ENCODE measurements at regions not wholly inside any gene's neighbourhood (a gene's known extent, or its start where the extent isn't known, plus 50 kb on each side); places are given as distances from the start of the nearest gene placed in this dataset.

GRCh38 chr15:29945943-29946596, 123.8 kb upstream of the TJP1 start:
- DNase-seq: peak; percentile 90

GRCh38 chr15:29944925-29945324, 122.7 kb upstream of the TJP1 start:
- no peak for DNase-seq

- DNase-seq: no peak
These were observed 120.3 kb upstream of the TJP1 start for GRCh38 chr15:29942548-29942947.

- no peak for DNase-seq
These were observed 119.9 kb upstream of the TJP1 start for GRCh38 chr15:29942143-29942542.

- DNase-seq: peak; percentile 67
These were observed 117.1 kb upstream of the TJP1 start for GRCh38 chr15:29939404-29939803.

- DNase-seq: no peak
These were observed 116.4 kb upstream of the TJP1 start for GRCh38 chr15:29938361-29939335.

- peak; percentile 78 for DNase-seq
These were observed 115.7 kb upstream of the TJP1 start for GRCh38 chr15:29937956-29938355.

- no peak for DNase-seq
These were observed 114.2 kb upstream of the TJP1 start for GRCh38 chr15:29936353-29937049.

GRCh38 chr15:29935296-29936004, 113.2 kb upstream of the TJP1 start:
- DNase-seq: no peak

- peak; percentile 92 for DNase-seq
These were observed 112.0 kb upstream of the TJP1 start for GRCh38 chr15:29934251-29934650.

- DNase-seq: no peak
These were observed 111.0 kb upstream of the TJP1 start for GRCh38 chr15:29933042-29933803.

GRCh38 chr15:29926083-29926388, 103.8 kb upstream of the TJP1 start:
- no peak for DNase-seq

- peak; percentile 77 for DNase-seq
These were observed 103.2 kb upstream of the TJP1 start for GRCh38 chr15:29925227-29926082.

- DNase-seq: peak; percentile 94
These were observed 102.5 kb upstream of the TJP1 start for GRCh38 chr15:29924750-29925149.

- DNase-seq: no peak
These were observed 99.9 kb upstream of the TJP1 start for GRCh38 chr15:29922191-29922590.

- DNase-seq: no peak
These were observed 98.9 kb upstream of the TJP1 start for GRCh38 chr15:29921130-29921601.

- DNase-seq: no peak
These were observed 98.2 kb upstream of the TJP1 start for GRCh38 chr15:29920515-29920914.

- no peak for DNase-seq
These were observed 97.2 kb upstream of the TJP1 start for GRCh38 chr15:29919380-29919881.

GRCh38 chr15:29917600-29918597, 95.6 kb upstream of the TJP1 start:
- DNase-seq: peak; percentile 64

GRCh38 chr15:29914511-29914926, 92.3 kb upstream of the TJP1 start:
- DNase-seq: no peak

Data from EL (cell line).